Brain pericyte (primary cell): ENCODE measurements at regions not wholly inside any gene's neighbourhood (a gene's known extent, or its start where the extent isn't known, plus 50 kb on each side); places are given as distances from the start of the nearest gene placed in this dataset.

Experiments used
- DNase-seq: peaks from one replicate; pipeline ENCODE4 v3.0.0-alpha.2; 2012; ENCODE audit warnings: low read depth, low spot score

- DNase-seq: no peak
Measured at GRCh38 chr10:61318429-61318828, 134.8 kb downstream of the TMEM26 start.

- no peak for DNase-seq
Measured at GRCh38 chr10:61317706-61318105, 135.5 kb downstream of the TMEM26 start.

- no peak for DNase-seq
Measured at GRCh38 chr10:61316676-61317265, 136.4 kb downstream of the TMEM26 start.

- DNase-seq: no peak
Measured at GRCh38 chr10:61314273-61314672, 138.9 kb downstream of the TMEM26 start.

GRCh38 chr10:61313460-61313859, 139.7 kb downstream of the TMEM26 start:
- DNase-seq: no peak

- no peak for DNase-seq
Measured at GRCh38 chr10:61304746-61305145, 148.4 kb downstream of the TMEM26 start.

- no peak for DNase-seq
Measured at GRCh38 chr10:61302124-61302523, 151.1 kb downstream of the TMEM26 start.

GRCh38 chr10:61301575-61301974, 151.6 kb downstream of the TMEM26 start:
- no peak for DNase-seq

- no peak for DNase-seq
Measured at GRCh38 chr10:61299841-61300240, 153.3 kb downstream of the TMEM26 start.

GRCh38 chr10:61299156-61299555, 154.0 kb downstream of the TMEM26 start:
- DNase-seq: no peak

GRCh38 chr10:61298194-61298593, 155.0 kb downstream of the TMEM26 start:
- DNase-seq: no peak

- no peak for DNase-seq
Measured at GRCh38 chr10:61296161-61296560, 157.0 kb downstream of the TMEM26 start.

- DNase-seq: no peak
Measured at GRCh38 chr10:61294131-61294530, 159.1 kb downstream of the TMEM26 start.

GRCh38 chr10:61289813-61290212, 163.4 kb downstream of the TMEM26 start:
- DNase-seq: no peak

- DNase-seq: no peak
Measured at GRCh38 chr10:61286686-61287085, 166.5 kb downstream of the TMEM26 start.

- DNase-seq: no peak
Measured at GRCh38 chr10:61285749-61286148, 167.4 kb downstream of the TMEM26 start.

- DNase-seq: no peak
Measured at GRCh38 chr10:61284222-61284890, 168.8 kb downstream of the TMEM26 start.

GRCh38 chr10:61283481-61284221, 169.5 kb downstream of the TMEM26 start:
- no peak for DNase-seq

GRCh38 chr10:61283066-61283465, 170.1 kb downstream of the TMEM26 start:
- no peak for DNase-seq

GRCh38 chr10:61280303-61280702, 172.9 kb downstream of the TMEM26 start:
- no peak for DNase-seq

- no peak for DNase-seq
Measured at GRCh38 chr10:61279400-61279799, 173.8 kb downstream of the TMEM26 start.

GRCh38 chr10:61278556-61278955, 174.6 kb downstream of the TMEM26 start:
- no peak for DNase-seq

- no peak for DNase-seq
Measured at GRCh38 chr10:61272781-61273180, 180.4 kb downstream of the TMEM26 start.
